ENCODE measurements at regions not wholly inside any gene's neighbourhood (a gene's known extent, or its start where the extent isn't known, plus 50 kb on each side); places are given as distances from the start of the nearest gene placed in this dataset.

GRCh38 chr10:117924820-117925219, 121.9 kb downstream of the RAB11FIP2 start:
- TF ChIP-seq, protein P1, sequence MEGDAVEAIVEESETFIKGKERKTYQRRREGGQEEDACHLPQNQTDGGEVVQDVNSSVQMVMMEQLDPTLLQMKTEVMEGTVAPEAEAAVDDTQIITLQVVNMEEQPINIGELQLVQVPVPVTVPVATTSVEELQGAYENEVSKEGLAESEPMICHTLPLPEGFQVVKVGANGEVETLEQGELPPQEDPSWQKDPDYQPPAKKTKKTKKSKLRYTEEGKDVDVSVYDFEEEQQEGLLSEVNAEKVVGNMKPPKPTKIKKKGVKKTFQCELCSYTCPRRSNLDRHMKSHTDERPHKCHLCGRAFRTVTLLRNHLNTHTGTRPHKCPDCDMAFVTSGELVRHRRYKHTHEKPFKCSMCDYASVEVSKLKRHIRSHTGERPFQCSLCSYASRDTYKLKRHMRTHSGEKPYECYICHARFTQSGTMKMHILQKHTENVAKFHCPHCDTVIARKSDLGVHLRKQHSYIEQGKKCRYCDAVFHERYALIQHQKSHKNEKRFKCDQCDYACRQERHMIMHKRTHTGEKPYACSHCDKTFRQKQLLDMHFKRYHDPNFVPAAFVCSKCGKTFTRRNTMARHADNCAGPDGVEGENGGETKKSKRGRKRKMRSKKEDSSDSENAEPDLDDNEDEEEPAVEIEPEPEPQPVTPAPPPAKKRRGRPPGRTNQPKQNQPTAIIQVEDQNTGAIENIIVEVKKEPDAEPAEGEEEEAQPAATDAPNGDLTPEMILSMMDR (IDR thresholded peaks at IDR 0.05; ENCODE audit: low read depth, low read length) = no peak
- no peak for DNase-seq (ENCODE audit: extremely low read depth, low read depth)

- no peak for DNase-seq (ENCODE audit: extremely low read depth, low read depth)
- TF ChIP-seq, protein P1 (IDR thresholded peaks at IDR 0.05; ENCODE audit: low read depth, low read length) = no peak
Observed at GRCh38 chr10:117925369-117925768, 121.4 kb downstream of the RAB11FIP2 start.

- DNase-seq (ENCODE audit: extremely low read depth, low read depth) = no peak
- TF ChIP-seq, protein P1 (IDR thresholded peaks at IDR 0.05; ENCODE audit: low read depth, low read length) = no peak
Observed at GRCh38 chr10:117926491-117926890, 120.2 kb downstream of the RAB11FIP2 start.

DNA sequence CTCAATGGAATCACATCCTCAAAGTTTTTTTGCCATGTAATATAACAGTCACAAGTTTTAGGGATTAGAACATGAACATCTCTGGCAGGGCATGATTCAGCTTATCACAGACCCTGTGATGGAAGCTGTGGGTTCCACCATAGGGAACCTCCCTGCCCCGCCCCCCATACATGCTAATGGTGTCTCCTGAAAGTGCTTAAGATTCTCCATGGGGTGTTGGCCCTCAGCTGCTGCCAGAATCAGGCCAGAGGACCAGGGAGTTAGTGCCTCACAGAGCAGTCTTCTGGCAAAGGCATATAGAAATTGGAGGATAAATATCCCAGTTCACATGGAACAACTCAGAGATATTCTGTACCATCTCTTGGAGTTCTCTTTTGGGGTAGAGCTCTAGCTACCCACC, 119.4 kb downstream of the RAB11FIP2 start:
- DNase-seq (ENCODE audit: extremely low read depth, low read depth) = no peak
- TF ChIP-seq, protein P1 (IDR thresholded peaks at IDR 0.05; ENCODE audit: low read depth, low read length) = no peak

GRCh38 chr10:117927871-117928270, 118.9 kb downstream of the RAB11FIP2 start:
- TF ChIP-seq, protein P1 (IDR thresholded peaks at IDR 0.05; ENCODE audit: low read depth, low read length) = no peak
- no peak for DNase-seq (ENCODE audit: extremely low read depth, low read depth)

DNA sequence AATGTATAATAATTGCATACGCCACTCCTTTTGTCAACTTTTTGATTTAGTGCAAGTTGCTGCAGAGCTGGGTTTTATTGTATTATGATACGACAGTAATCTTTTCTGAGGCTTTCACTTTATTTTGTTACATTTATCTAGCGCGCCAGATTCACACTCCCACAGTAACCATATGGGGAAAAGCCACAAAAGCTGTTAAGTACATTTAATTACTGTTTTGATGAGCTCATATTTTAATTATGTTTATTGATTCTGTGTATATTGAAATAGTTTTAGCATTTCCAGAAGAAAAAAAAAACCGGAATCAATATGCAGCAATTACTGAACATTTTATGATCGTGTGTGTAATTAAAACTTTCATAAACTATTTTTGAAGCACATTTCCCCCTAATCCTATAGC, 118.5 kb downstream of the RAB11FIP2 start:
- TF ChIP-seq, protein P1 (IDR thresholded peaks at IDR 0.05; ENCODE audit: low read depth, low read length) = no peak
- no peak for DNase-seq (ENCODE audit: extremely low read depth, low read depth)

DNA sequence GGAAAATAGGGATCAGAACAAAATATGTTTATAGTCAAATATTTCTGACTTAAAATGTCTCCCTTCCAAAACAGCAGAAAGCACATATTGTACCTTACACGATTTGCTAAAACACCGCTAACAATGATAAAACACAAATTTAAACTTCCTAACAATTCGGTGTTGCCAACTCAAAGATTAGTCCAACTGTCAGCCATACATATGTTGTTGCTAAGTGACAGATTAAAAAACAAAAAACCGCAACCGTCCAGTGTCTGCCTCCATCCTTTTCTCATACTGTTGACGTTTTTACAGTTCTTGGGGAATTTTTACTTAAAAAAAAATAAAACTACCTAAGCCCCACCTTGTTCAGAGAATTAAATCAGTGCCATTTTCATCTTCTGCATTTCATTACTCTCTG, 118.0 kb downstream of the RAB11FIP2 start:
- no peak for DNase-seq (ENCODE audit: extremely low read depth, low read depth)

More for the DNA sequence above, 118.0 kb downstream of the RAB11FIP2 start:
- TF ChIP-seq, protein P1 (IDR thresholded peaks at IDR 0.05; ENCODE audit: low read depth, low read length) = no peak
